ENCODE measurements at regions not wholly inside any gene's neighbourhood (a gene's known extent, or its start where the extent isn't known, plus 50 kb on each side); places are given as distances from the start of the nearest gene placed in this dataset.
A peak's percentile ranks its signal among the peaks of the same experiment; 100 is the strongest.

DNA sequence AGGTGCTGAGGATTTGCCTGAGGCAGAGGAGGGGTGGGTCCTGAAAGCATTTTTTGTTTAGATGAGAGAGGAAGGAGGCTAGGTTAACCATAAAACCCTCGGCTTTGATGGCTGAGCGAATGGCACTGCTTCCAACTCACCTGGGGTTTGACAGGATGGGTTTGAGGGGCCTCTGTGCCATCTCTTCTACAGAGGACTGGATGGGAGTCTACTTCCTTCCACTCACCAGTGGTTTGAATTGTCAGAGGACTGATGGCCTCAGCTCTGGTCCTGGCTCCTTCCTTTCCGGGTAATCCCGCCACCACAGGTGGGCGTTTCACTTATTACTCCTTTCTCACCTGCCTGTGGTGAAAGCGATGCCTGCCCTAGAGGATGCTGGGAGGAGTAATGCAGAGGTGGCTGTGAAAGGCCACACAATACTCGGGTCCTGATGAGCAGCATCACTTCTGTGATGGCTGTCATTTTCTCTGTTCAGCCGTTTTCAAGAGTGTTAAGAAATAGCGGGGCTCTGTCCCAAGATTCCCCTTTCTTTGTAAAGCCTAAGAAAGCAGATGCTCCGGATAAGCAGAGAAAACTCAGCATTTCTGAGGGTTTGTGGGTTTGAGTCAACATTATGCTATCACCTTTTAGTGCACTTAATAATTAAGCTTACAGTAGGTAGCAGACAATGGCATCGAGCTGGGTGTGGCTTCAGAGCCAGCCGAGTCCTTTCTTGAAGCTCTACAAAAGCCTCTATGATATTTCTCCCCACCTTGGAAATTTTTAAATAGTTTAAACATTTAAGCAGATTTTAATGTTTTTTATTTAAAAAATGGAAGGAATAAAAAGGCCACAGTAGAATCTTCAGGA lies 220.7 kb downstream of the HLX start:
- no peak for DNase-seq (ENCODE audit: low read depth)

DNA sequence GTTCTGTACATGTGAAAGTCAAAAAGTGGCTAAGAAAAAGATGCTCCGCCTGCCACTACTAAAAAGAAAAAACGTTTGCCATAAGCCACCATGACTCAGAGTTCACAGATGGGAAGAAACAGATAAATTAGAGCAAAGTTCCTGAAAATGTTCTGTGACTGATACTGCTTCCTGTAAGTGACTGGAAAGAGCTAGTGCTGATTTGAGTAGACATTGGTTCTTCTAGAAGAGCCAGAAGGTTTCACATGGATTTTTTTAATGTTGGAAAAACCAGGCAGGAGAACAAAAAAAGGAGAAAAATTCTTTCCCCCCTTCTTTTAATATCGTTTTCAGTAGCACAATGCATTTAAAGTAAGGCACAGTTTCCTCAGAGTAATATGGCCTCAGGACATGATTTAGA lies 221.4 kb downstream of the HLX start:
- DNase-seq (ENCODE audit: low read depth) = peak; percentile 54

GRCh38 chr1:221101807-221102605 lies 222.8 kb downstream of the HLX start:
- peak; percentile 41 for DNase-seq (ENCODE audit: low read depth)

DNA sequence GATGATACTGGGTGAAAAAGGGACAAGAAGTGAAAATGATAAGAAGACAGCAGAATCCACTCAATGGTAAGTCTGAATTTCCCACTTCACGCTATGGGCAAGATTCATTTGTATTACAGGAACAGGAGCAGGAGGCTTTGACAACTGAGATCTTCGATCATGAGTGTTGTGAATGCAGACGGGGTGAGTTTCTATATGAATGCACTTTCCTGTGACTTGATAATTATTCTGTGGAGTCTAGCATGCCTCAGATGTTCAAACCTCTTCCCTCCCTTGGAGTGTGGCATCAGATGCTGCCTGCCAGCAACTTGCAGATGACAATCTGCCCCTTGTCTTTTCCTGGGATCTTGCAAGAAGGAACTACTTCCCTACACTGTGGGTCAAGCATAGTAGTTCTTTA lies 225.4 kb downstream of the HLX start:
- no peak for DNase-seq (ENCODE audit: low read depth)

DNA sequence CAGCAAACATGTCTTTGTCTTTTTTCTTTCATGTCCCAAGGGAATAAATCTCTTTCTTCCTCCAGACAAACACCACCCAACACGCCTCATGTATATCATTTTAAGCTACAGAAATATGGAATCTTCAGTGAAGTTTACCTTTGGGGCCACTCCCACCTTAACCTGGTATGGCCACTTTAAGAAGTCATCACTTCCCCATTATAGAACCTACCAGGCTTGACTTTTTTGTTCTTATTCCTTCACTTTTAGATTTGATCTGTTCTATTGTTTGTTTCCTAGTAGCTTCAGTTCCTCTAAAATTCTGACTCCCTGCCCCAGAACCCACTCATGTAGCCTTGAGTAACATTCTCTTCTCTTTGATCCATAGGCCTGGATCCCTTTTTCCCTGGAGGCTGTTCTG lies 226.3 kb downstream of the HLX start:
- DNase-seq (ENCODE audit: low read depth) = no peak

- DNase-seq (ENCODE audit: low read depth) = no peak
These were observed 227.4 kb downstream of the HLX start for GRCh38 chr1:221106616-221107015.

- no peak for DNase-seq (ENCODE audit: low read depth)
These were observed 230.7 kb downstream of the HLX start for GRCh38 chr1:221109930-221110329.

GRCh38 chr1:221117133-221117532 lies 237.9 kb downstream of the HLX start:
- DNase-seq (ENCODE audit: low read depth) = peak; percentile 23

- peak; percentile 88 for DNase-seq (ENCODE audit: low read depth)
These were observed 238.3 kb downstream of the HLX start for GRCh38 chr1:221117548-221117951.

GRCh38 chr1:221118176-221118937 lies 239.1 kb downstream of the HLX start:
- peak; percentile 67 for DNase-seq (ENCODE audit: low read depth)

DNA sequence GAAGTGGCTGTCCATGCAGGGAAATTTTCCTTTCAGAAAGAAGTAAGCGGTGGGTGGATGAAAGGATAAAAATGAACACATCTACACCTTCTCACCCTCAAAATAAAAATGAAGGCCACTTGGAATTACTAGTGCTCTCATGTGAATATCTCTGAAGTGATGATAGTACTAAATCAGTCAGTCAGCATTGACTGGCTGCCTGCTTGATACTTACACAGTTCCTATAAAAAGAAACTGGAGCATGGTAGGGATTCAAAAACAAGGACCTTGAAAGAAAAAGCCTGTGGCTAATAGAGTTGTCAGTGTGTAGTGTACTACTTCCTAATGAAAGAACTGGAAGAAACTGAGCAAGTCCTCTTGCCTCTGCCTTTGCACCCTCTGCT lies 239.7 kb downstream of the HLX start:
- DNase-seq (ENCODE audit: low read depth) = peak; percentile 47

DNA sequence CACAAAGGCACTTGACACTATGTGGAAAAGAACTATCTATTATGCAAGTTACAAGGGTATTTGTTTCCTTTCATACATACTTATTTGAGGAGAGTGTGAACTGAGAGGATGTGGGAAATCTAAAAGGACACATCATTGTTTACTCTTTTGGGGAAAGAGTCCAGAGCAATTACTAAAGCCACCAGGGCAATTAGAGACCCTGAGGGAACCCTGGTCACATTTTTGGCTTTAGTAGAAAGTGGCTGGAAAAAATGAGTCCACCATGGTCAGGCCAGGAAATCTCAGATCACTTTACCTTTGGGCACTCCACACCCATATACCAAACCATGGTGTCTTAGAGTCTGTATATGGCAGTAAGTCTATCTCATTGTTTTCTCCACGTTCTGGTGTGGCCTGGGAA lies 243.3 kb downstream of the HLX start:
- no peak for DNase-seq (ENCODE audit: low read depth)

- no peak for DNase-seq (ENCODE audit: low read depth)
These were observed 246.7 kb downstream of the HLX start for GRCh38 chr1:221125976-221126375.

- DNase-seq (ENCODE audit: low read depth) = peak; percentile 36
These were observed 258.4 kb downstream of the HLX start for GRCh38 chr1:221137666-221138065.

GRCh38 chr1:221138516-221138915 lies 259.3 kb downstream of the HLX start:
- no peak for DNase-seq (ENCODE audit: low read depth)

GRCh38 chr1:221139991-221140390 lies 260.7 kb downstream of the HLX start:
- DNase-seq (ENCODE audit: low read depth) = no peak

DNA sequence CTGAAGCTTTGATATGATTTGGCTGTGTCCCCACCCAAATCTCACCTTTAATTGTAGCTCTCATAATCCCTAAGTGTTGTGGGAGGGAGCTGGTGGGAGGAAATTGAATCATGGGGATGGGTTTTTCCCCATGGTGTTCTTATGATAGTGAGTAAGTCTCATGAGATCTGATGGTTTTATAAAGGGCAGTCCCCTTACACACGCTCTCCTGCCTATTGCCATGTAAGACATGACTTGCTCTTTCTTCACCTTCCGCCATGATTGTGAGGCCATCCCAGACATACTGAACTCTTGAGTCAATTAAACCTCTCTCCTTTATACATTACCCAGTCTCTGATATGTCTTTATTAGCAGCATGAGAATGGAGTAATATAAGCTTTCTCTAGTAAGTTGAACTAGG lies 261.9 kb downstream of the HLX start:
- DNase-seq (ENCODE audit: low read depth) = no peak

GRCh38 chr1:221141606-221142285 lies 262.5 kb downstream of the HLX start:
- no peak for DNase-seq (ENCODE audit: low read depth)

DNA sequence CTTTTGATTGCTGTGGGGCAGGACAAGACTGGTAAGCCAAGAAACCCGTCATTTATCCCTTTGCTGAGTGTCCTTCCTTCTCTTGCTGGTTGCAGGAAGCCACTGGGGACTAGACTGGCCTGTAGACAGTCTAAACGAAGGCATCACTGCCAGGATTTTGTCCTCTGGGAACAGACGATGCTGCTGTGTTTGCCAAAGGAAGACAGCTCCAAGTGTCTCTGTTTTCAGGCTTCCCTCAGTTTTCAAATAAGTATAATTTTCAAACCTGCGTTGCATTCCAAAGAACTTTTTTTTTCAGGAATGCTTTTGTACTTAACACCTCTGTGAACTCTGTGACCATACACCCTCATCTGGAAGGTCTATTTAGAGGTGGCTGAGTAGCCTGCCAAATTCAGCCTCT lies 269.4 kb downstream of the HLX start:
- no peak for DNase-seq (ENCODE audit: low read depth)

DNA sequence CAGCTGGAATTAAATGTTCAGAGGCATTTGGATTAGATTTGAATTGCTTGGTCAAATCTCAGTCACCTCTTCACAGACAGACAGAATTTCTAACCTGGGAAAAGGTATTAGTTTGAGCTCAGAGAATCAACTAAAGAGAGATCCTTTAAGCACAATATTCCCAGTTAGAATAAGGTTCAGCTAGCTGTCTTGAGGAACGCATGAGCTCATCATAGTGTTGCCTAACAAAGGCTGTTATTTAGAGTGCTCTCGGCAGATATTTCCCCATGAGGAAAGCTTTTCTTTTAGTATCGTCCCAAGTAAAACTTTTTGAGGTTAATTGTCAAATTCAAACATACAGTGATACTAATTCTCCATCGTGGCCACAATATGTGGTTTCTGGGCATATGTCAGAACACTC lies 269.9 kb downstream of the HLX start:
- peak; percentile 18 for DNase-seq (ENCODE audit: low read depth)

GRCh38 chr1:221149555-221150075 lies 270.4 kb downstream of the HLX start:
- no peak for DNase-seq (ENCODE audit: low read depth)

Data from myocyte (in vitro differentiated cells).